Activated naive CD4-positive, alpha-beta T cell treated with anti-CD3 and anti-CD28 coated beads for 36 hours (primary cell): ENCODE measurements at regions not wholly inside any gene's neighbourhood (a gene's known extent, or its start where the extent isn't known, plus 50 kb on each side); places are given as distances from the start of the nearest gene placed in this dataset.

Experiments used
- CTCF ChIA-PET: fragments of 350-600 bp; sonication (Branson Sonifier 250); formaldehyde crosslinking; loops from one replicate; lab custom pipeline; 2021; ENCODE audit warnings: antibody characterized with exemption; lab: Charles Lee
- DNase-seq: peaks from one replicate; pipeline ENCODE4 v3.0.0-alpha.2; 2020
- H3K27ac Mint-ChIP-seq: one replicate; pipeline ENCODE4 v1.8.0; 2021; ENCODE audit warnings: mild to moderate bottlenecking, mixed read lengths
- H3K27me3 Mint-ChIP-seq: one replicate; pipeline ENCODE4 v1.8.0; 2021; ENCODE audit warnings: low read depth, mixed read lengths
- H3K36me3 Mint-ChIP-seq: one replicate; pipeline ENCODE4 v1.8.0; 2021; ENCODE audit warnings: low read depth, mixed read lengths
- H3K4me1 Mint-ChIP-seq: one replicate; pipeline ENCODE4 v1.8.0; 2021; ENCODE audit warnings: low read depth, mixed read lengths
- H3K4me3 Mint-ChIP-seq: one replicate; pipeline ENCODE4 v1.8.0; 2021; ENCODE audit warnings: mild to moderate bottlenecking, moderate library complexity, mixed read lengths
- H3K9me3 Mint-ChIP-seq: one replicate; pipeline ENCODE4 v1.8.0; 2021; ENCODE audit warnings: mixed read lengths
- intact Hi-C: fragments of 100-400 bp; cut with micrococcal nuclease; formaldehyde crosslinking; loops from one replicate; pipeline ENCODE4 v1.15.1; 2023

DNA sequence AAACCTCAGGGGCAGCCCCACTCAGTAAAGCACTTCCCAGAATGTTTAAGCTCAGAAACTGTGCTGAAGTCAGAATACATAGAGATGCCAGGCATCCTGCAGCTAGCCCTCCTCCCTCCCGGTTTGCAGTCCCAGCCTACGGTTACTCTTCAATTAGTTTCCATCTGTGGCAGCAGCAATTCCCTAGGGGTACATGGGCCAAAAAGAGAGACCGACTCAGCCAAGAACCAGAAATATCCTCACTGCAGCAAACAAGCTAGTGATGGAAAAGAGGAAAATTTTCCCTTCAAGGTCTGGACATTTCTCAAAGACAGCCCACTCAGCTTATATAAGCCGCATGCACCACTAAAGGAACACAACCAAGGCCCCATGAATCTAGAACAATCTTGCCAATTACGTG is 89.1 kb upstream of the PPP2R2B start:
- Mint-ChIP-seq H3K9me3 (no peaks in the 10 kb centered on the region), H3K4me3 (no peak overlapping the region), H3K27me3 (no peaks in the 10 kb centered on the region), H3K36me3 (no peaks in the 10 kb centered on the region), H3K27ac (no peak overlapping the region), H3K4me1 (peaks cover 3% of the 10 kb centered on the region)
- intact Hi-C loops: loop anchor here (2.0 to 5.0 kb wide), 2 partner anchors 149 to 320 kb away; no protein-coding TSS in a partner anchor
- DNase-seq: no peak
- CTCF ChIA-PET: interaction anchor here (0.7 to 4.8 kb wide), 7 partner anchors 202 to 1598 kb away, joined by 3 to 58 read pairs (median 20); no protein-coding TSS in a partner anchor

DNA sequence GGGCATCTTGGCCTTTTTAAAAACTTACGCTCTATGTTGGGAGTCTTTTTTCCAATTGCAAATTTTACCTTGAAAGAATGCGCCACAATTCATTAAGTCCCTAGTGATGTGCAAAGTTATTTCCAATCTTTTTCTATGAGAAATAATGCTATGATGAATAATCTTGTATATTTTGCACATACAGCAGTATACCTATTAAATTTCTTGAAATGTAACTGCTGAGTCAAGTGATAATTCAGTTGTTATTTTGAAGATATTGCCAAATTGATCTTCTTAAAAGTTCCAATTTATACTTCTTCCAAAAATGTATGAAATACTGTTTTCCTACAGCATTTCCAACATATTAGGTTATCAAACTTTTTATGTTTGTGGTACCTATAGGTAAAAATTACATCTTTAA is 92.8 kb upstream of the PPP2R2B start:
- CTCF ChIA-PET: no interaction called here
- Mint-ChIP-seq H3K36me3 (no peaks in the 10 kb centered on the region), H3K27me3 (no peaks in the 10 kb centered on the region), H3K4me1 (no peaks in the 10 kb centered on the region), H3K27ac (no peak overlapping the region), H3K9me3 (no peaks in the 10 kb centered on the region), H3K4me3 (no peak overlapping the region)
- no peak for DNase-seq
- intact Hi-C loops: no loop called here

DNA sequence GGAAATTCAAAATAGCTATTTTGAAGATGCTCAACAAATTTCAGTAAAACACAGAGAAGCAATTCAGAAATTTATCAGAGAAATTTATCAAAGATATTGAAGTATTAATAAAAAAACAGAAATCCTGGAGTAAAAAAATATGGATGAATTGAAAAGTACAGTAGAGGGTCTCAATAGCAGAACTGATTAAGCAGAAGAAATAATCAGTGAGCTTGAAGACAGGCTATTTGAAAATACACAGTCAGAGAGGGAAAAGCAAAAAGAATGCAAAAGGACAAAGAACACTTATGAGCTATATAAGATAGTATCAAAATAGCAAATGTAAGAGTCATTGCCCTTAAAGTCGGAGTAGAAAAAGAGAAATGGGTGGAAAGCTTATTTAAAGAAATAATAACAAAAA is 107.9 kb upstream of the PPP2R2B start:
- H3K27ac Mint-ChIP-seq: no peak overlapping the region
- H3K4me3 Mint-ChIP-seq: no peak overlapping the region
- intact Hi-C loops: no loop called here

DNA sequence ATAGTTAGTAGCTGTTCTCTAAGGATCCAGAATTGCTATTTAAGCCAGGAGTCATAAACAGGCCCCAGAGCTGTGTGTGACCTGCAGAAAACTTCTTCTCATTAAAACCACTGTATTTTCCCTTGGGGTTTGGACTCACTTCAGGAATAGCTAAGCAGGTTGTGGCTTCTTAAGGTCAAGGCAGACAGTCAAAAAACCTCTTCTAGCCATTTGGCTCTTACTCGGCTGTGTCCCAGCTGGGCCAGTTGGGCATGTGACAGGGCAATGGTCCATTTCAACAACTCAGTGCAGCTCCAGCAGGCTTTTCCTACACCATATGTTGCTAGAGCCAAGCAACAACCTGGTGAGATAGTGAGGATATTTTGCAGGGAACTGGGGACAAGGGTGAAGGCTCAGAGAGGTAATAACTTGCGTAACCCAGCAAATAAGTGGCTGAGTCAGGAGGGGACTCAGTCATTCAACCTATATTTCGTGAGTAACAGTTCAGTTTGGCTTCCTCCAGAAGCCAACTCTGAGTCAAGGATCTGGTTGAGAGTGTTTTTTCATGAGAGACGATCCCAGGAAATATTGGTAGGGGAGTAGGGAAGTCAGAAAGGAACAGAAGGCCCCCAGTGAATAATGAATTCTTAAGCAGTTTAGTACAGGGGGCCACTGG is 115.4 kb upstream of the PPP2R2B start:
- no peak for DNase-seq
- Mint-ChIP-seq H3K27me3 (no peaks in the 10 kb centered on the region), H3K9me3 (no peaks in the 10 kb centered on the region), H3K4me3 (no peak overlapping the region), H3K4me1 (no peaks in the 10 kb centered on the region), H3K27ac (no peak overlapping the region), H3K36me3 (no peaks in the 10 kb centered on the region)
- intact Hi-C loops: no loop called here
- CTCF ChIA-PET: no interaction called here

More for the DNA sequence above, 107.9 kb upstream of the PPP2R2B start:
- Mint-ChIP-seq H3K27me3 (peaks cover 16% of the 10 kb centered on the region), H3K9me3 (peaks cover 12% of the 10 kb centered on the region), H3K36me3 (peaks cover 3% of the 10 kb centered on the region), H3K4me1 (no peaks in the 10 kb centered on the region)
- CTCF ChIA-PET: no interaction called here
- DNase-seq: no peak

DNA sequence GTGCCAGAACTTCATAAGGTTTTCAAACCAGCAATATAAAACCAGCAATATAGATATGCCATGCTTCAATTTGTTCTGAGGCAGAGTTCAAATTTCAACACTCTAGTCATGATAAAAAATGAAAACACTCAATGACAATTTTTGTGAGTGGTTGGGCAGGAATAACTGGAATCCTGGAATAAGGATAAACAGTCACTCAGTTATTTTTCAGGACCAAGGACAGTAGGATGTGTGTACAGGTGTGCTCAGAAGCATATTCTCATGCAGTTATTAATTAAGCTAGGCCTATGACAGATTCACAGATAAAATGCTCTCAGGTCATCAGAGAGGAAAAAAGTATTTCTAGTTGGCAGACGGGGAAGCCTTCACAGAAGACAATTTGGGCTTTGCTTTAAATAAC is 117.3 kb upstream of the PPP2R2B start:
- H3K4me3 Mint-ChIP-seq: no peak overlapping the region
- H3K36me3 Mint-ChIP-seq: no peaks in the 10 kb centered on the region
- no peaks in the 10 kb centered on the region for H3K27me3 Mint-ChIP-seq
- H3K27ac Mint-ChIP-seq: no peak overlapping the region
- H3K9me3 Mint-ChIP-seq: no peaks in the 10 kb centered on the region
- DNase-seq: no peak
- CTCF ChIA-PET: interaction anchor here (0.5 kb wide), 1 partner anchor 330 kb away, joined by 3 read pairs; no protein-coding TSS in a partner anchor
- intact Hi-C loops: no loop called here
- H3K4me1 Mint-ChIP-seq: no peaks in the 10 kb centered on the region

DNA sequence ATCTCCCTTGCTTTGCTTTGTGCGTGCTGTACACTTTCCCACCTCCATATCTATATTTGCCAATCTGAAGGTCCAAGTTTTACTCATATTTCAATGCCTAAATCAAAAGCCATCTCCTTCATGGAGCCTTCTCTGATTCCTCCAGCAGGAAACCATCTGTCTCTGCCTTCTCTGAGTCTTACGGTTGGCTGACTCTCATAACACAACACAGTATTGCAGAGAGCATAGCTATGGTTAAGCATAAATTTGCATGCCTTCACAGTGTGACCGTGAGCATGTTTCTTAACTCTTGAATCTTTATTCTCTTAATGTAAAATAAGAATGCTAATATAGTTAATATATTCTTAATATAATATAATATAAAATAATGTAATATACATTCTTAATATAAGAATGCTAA is 136.8 kb upstream of the PPP2R2B start:
- H3K36me3 Mint-ChIP-seq: no peaks in the 10 kb centered on the region
- H3K27me3 Mint-ChIP-seq: peaks cover 7% of the 10 kb centered on the region
- no peaks in the 10 kb centered on the region for H3K4me1 Mint-ChIP-seq
- DNase-seq: no peak
- intact Hi-C loops: no loop called here
- no peak overlapping the region for H3K4me3 Mint-ChIP-seq
- CTCF ChIA-PET: no interaction called here
- H3K9me3 Mint-ChIP-seq: no peaks in the 10 kb centered on the region
- H3K27ac Mint-ChIP-seq: no peak overlapping the region

DNA sequence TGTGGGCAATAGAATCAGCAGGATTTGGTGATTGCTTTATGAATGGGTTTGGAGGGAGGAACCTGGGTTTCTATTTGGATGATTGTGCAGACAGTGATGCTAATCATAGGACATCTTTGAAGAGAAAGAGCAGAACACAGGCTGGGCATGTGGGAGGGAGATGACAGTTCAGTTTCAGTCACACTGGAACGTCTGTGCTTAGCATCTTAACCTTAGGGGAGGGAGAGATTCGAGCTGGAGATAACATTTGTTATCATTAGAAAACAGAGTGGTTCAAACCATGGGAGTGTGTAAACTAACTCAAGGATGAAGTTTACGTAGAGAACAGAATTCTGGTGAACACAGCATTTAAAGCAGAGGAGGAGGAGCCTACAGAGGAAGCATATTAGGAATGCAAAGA is 138.6 kb upstream of the PPP2R2B start:
- intact Hi-C loops: no loop called here
- Mint-ChIP-seq H3K27me3 (peaks cover 6% of the 10 kb centered on the region), H3K4me3 (no peak overlapping the region), H3K9me3 (no peaks in the 10 kb centered on the region), H3K4me1 (no peaks in the 10 kb centered on the region), H3K36me3 (no peaks in the 10 kb centered on the region), H3K27ac (no peak overlapping the region)
- DNase-seq: no peak
- CTCF ChIA-PET: no interaction called here

DNA sequence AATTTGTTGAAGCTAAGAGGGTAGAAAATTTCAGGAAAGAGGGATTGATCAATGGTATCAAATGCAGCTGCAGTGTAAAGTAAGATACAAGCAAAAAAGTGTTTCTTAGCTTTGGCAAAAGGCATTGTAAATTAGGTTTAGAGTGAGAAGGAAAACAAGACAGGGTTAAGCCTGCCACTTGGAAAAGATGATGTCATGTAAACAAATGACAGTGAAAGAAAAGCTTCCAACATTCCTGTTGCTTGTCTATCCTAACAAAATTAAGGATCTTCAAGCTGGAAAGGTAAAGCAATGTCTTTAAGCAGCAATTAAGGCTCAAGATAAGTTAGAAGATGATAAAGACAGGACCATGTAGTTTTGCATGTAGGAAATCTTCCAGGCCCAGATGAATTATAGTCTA is 139.1 kb upstream of the PPP2R2B start:
- H3K27me3 Mint-ChIP-seq: peaks cover 6% of the 10 kb centered on the region
- CTCF ChIA-PET: no interaction called here
- H3K9me3 Mint-ChIP-seq: no peaks in the 10 kb centered on the region
- H3K4me3 Mint-ChIP-seq: no peak overlapping the region
- no peaks in the 10 kb centered on the region for H3K4me1 Mint-ChIP-seq
- intact Hi-C loops: no loop called here
- H3K27ac Mint-ChIP-seq: no peak overlapping the region
- DNase-seq: no peak
- no peaks in the 10 kb centered on the region for H3K36me3 Mint-ChIP-seq

DNA sequence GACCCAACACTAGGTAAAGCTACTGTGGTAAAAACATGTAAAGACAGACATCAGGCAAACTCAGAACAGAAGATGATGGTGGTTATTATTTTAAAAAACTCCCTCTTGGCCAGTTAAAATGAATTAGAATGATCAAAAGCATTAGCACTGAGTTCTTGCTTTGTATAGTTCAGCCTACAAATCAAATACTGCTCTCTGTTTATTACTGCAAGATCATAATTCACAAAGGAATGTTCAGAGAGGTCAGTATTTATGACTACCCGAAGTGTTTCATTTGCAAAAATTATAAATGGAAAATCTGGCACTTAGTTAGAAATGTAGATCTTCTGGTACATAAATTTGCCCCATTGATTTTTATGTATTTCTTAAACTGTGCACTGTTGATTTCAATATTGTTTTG is 140.3 kb upstream of the PPP2R2B start:
- Mint-ChIP-seq H3K4me1 (no peaks in the 10 kb centered on the region), H3K27me3 (peaks cover 6% of the 10 kb centered on the region), H3K9me3 (no peaks in the 10 kb centered on the region), H3K36me3 (no peaks in the 10 kb centered on the region), H3K4me3 (no peak overlapping the region), H3K27ac (no peak overlapping the region)
- no peak for DNase-seq
- intact Hi-C loops: no loop called here
- CTCF ChIA-PET: interaction anchor here (1.8 kb wide), 1 partner anchor 170 kb away, joined by 5 read pairs; no protein-coding TSS in a partner anchor

DNA sequence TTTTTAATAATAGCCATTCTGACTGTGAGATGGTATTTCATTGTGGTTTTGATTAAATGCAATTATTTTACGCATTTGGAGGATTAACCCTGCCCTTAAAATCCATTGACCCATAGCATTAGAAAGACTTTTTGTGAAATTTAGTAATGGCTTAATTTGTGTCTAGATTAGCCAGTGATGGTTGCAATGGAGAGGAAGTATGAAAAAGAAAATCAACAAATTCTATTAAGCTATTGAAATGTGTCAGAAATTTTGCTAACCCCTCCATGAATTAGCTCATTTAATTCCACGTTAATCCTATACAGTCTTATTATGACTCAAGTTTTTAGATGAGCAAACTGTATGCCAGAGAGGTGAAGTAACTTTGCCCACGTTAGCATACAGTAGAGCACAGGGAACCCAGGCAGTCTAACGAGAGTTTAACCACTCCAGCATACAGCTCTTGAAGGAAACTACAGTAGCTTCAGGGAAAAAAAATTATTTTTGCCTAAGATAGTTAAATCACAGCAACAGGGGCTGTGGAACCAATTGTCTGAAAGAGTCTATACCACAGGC is 158.2 kb upstream of the PPP2R2B start:
- no peak overlapping the region for H3K4me3 Mint-ChIP-seq
- H3K4me1 Mint-ChIP-seq: no peaks in the 10 kb centered on the region
- H3K27me3 Mint-ChIP-seq: peaks cover 4% of the 10 kb centered on the region
- CTCF ChIA-PET: no interaction called here
- no peaks in the 10 kb centered on the region for H3K9me3 Mint-ChIP-seq
- H3K36me3 Mint-ChIP-seq: no peaks in the 10 kb centered on the region
- no peak overlapping the region for H3K27ac Mint-ChIP-seq
- intact Hi-C loops: no loop called here
- no peak for DNase-seq

DNA sequence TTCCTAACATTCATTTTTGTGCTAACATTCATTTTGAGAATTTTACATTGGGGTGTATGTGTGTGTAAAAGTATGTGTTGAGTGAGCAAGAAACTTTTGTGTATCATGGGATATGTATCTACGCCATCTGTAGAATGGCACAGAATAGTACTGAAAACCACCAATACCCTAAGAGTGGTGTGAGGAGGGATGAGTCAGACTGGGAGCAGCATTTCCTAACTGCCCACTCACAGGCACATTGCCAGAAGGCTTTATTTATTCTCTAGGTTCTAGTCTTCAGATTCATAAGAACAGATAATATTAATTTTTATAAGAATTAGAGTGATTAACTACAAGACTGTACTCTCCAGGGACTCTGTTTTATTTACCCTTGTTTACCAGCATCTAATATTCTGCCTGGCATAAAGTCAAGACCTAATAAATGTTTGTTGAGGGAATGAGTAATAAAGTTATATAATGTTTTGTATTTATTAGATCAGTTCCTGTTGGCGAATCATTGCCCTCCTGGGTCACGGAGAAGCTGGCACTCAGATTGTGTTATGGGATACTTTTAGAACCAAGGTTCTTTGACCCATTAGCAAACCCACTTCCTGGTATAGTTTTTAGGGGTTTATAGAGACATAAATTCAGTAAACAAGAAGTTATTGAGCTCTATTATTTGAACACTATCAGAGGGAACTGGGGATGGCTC is 159.1 kb upstream of the PPP2R2B start:
- DNase-seq: no peak
- Mint-ChIP-seq H3K27ac (no peak overlapping the region), H3K4me1 (no peaks in the 10 kb centered on the region), H3K4me3 (no peak overlapping the region), H3K9me3 (no peaks in the 10 kb centered on the region), H3K27me3 (peaks cover 5% of the 10 kb centered on the region), H3K36me3 (no peaks in the 10 kb centered on the region)
- intact Hi-C loops: no loop called here
- CTCF ChIA-PET: no interaction called here

DNA sequence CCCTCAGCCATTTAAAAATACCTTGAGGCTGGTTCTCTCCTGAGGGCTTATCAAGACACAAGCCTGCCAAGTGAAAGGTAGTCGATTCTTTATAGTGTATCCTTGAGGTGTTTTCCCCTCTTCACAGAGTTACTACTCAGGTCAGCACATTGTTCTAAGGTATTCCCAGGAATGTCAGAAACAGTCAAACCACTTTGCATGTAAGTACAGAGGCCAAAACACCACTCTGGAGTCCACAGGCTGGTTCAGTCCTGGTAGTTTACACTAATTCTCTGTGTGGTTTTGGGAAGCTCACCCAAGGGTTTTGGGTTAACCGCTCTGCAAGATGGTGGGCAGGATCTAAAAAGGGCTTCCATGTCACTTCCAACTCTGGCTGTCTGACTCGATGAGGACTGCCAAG is 162.3 kb upstream of the PPP2R2B start:
- no peak overlapping the region for H3K27ac Mint-ChIP-seq
- H3K4me3 Mint-ChIP-seq: no peak overlapping the region
- CTCF ChIA-PET: no interaction called here
- peaks cover 5% of the 10 kb centered on the region for H3K27me3 Mint-ChIP-seq
- H3K4me1 Mint-ChIP-seq: no peaks in the 10 kb centered on the region
- H3K9me3 Mint-ChIP-seq: no peaks in the 10 kb centered on the region
- H3K36me3 Mint-ChIP-seq: no peaks in the 10 kb centered on the region
- DNase-seq: no peak
- intact Hi-C loops: no loop called here
